Activated CD4-positive, alpha-beta T cell treated with anti-CD3 and anti-CD28 coated beads, Interleukin-2, amount 50 U/mL, for 24 hours (primary cell): ENCODE measurements at regions not wholly inside any gene's neighbourhood (a gene's known extent, or its start where the extent isn't known, plus 50 kb on each side); places are given as distances from the start of the nearest gene placed in this dataset.

Source experiments
- DNase-seq, 2 donors: peaks; one replicate each; pipeline ENCODE4 v3.0.0-alpha.2; 2020; ENCODE audit warnings: low read depth in 1 of 2, low spot score in 1 of 2

DNA sequence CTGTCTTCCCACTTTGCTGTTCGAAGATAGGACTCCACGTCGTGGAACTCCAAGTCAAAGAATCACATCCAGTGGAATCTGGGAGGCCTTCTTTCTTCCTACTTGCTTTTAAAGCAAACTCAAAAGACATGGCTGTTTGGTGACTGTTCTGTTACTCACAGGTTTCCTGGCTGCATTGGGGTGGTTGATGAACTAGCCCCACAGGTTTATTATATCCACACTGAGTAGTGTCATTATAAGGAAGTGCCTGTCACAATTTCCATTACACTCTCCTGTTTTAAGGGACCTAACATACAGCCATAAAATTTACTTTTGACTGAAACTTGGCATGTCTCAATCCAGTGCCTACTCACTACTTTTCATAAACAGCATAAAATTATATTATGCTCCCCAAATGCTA is 287.3 kb upstream of the SP4 start:
- DNase-seq: no peak

DNA sequence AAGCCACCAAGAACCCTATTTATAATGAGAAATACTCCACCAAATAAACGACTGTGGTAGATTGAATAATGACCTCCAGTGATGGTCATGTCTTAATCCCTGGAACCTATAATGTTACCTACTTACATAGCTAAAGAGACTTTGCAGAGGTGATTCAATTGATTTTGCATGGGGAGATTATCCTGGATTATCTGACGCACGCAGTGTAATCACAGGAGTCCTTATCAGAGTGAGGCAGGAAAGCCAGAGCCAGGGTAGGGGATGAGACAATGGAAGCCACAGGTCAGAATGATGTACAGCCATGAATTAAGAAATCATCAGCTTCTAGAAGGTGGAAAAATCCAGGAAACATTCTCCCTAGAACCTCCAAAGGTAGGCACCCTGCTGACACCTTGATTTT is 286.4 kb upstream of the SP4 start:
- DNase-seq: no peak

DNA sequence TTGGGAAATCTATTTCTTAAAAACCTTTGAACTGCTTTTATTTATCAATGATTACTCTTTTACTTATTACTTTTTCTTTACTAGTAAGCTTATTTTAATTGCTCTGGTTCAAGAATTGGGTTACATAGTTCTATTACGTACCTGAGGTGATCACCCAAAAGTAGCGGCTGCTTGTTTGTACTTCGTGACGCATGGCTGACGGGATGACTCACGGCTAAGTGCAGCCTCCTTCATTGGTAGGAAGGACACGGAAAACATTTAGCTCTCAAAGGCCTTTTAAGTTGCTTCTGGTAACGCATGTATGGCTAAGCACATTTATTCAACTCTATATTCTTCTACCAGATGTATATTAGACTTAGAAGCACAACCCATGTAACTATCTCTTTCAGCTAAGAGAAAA is 285.8 kb upstream of the SP4 start:
- no peak for DNase-seq

DNA sequence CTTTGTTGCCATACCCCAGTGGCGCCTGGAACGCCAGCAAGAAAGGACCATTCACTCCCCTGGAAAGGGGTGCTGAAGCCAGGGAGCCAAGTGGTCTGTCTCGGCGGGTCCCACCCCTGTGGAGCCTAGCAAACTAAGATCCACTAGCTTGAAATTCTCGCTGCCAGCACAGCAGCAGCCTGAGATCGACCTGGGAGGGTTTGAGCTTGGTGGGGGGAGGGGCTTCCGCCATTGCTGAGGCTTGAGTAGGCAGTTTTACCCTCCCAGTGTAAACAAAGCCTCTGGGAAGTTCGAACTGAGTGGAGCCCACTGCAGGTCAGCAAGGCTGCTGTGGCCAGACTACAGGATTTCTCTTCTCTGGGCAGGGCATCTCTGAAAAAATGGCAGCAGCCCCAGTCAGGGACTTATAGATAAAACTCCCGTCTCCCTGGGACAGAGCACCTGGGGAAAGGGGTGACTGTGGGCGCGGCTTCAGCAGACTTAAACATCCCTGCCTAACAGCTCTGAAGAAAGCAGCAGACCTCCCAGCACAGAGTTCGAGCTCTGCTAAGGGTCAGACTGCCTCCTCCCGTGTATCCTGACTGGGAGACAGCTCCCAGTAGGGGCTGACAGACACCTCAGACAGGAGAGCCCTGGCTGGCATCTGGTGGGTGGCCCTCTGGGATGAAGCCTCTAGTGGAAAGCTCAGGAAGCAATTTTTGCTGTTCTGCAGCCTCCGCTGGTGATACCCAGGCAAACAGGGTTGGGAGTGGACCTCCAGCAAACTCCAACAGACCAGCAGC is 281.1 kb upstream of the SP4 start:
- no peak for DNase-seq

DNA sequence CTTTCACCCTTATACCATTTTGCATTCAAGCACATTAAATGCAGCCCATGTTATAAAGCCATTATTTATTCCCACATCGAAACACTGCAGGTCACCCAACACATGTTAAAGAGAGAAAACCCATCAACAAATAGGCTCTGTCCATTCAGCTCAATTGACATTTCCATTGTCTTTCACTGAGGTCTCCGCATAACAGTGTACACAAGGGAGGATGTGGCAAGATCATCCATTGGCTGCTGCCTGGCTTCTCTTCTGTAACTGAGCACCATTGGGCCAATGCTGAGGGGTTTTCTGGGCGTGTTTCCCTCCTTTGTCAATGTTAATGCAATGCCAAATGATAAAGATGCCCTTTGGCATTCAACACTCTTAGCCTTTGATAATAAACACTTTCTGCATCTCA is 278.1 kb upstream of the SP4 start:
- DNase-seq: no peak

DNA sequence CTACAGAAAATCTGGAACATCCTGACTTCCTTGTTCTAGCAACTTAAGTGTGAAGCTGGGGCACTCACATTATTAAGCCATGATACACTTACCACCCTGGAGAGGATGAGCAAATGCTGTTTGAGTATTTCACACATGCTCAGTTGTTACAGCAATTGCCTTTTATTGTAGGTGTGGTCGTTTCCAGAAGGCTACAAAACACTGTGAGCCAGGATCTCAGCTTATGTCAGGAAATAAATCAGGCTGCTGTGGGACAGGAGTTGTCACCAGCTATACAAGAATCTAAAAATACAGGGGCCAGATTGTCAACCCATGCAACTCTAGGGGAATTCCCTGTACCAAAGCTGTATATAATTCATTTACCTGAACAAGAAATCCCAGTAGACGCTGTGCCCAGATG is 273.3 kb upstream of the SP4 start:
- no peak for DNase-seq

DNA sequence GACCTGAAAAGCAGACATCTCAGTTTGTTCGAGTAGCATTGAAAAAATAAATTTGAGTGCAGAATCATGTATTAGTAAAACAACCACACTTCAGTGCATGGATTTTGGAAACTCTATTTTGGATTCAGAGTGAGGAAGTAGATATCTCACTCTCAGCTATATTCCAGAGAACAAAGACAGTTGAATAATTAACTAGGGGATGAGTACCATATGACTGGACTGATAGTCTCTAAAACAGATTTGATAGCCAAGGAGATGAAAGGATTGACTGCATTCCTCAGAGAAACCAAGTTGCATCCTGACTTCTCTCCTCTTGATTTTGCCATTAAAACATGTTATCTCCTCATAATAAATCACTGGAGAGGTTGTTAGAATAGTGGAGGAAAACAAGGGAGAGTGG is 268.4 kb upstream of the SP4 start:
- DNase-seq: no peak

DNA sequence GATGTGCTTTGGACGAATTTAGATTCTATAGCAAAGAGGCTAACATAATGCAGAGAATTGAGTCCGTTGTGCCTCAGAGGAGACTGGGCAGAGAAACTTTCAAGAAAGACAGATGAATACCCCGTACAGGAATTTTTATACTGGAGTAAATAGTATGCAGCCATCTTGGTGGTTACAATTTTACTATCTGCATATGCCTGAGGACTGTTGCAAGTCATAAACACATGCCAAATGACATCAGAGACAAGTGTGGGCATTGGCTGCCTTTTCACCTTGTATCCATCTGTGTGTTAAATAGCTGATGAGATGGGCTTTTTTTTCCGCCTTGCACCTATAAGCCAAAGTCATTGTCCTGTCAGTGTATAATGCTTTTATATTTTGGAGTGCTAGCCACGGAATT is 267.5 kb upstream of the SP4 start:
- DNase-seq: no peak

DNA sequence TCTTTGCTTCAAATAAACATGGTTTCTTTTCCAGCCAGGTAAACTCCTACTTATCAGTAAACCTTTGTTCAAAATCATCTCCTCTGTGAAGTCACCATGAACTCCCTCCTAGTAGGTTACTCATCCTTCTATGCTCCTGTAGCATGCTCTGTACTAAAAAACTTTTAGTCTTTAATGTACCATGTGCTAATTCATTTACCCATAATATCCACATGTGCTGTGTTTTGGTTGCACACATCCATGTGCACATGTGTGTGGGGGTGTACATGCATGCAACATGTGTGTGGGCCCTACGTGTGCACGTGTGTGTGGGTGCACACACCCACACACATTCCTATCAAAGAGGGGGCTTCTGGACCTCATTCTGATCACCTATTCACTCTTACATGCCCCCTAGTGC is 259.9 kb upstream of the SP4 start:
- no peak for DNase-seq

DNA sequence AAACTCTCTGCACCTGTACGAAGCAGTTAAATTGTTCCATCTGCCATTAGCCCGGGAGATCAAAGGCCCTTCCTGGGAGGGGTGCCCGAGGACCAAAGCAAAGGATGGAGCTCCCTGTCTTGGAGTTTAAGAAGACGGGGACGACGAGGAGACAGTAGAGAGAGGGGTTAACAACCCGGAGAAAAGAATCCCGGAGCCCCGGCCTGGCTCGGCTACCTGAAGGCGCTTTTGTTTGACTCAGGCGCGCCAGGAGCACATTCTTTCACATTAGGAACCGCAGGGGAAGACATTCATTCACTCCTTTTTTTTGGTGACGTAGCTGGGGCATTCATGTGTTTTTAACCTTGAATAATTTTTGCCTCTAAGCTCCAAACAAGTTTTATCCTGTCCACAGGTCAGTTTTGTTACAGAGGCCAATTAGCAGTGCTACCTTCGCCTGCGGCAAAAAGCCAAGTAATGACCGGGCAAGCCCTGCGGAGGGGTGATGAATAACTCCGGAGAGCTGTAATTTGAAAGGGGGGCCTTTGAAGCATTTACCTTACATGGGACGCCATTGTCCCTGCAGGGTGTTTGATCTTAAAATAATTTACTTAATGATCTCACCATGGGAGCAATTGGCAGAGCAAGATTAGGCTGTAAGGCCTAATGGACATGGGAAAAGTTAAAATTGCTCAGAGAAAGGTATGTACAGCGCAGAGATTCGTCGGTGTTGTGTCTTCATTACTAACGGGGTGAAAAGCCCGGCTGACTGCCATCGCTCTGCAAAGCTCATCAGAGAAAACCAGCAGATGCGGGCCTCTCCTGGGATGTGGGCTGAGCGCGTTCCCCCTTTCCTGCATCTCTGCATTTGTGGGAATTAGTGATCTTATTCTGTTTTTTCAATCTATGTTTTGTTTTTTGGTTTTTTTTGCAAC is 258.0 kb upstream of the SP4 start:
- no peak for DNase-seq

DNA sequence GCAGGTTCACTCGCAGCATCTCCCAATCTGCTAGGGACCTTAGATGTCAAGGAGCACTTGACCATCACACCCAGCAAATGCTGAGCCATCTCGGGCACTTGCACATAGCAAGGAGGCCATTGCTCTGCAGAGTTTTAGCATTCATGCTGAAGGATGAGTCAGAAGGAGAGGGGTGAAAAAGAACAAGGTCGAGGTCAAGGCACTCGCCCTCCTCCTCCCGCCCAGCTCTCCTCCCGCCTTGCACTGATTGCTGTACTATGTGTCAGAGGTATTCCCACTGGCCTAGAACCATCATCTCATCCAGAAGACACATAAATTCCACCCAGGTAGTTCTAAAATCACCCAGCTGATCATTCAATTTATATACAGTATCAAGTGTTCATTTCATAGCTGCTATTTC is 255.1 kb upstream of the SP4 start:
- no peak for DNase-seq

DNA sequence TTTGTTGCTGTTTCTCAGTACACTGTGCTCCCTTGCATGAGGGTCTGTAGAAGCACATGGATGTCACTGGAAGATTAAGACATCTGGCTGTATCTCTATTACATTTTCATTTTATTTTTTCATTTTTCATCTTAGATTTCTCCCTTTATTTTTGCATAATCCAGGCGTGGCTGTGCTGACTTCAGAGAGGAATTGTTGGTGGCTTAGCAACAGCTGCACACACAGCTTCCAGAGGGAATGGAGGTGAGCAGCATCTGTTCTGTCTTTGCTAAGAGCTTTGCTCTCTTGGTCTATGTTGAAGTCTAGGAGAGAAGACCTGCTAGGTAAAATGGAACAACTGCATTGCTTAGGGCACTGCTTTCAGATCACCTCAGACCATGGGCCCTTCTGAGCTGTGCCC is 254.4 kb upstream of the SP4 start:
- DNase-seq: no peak

DNA sequence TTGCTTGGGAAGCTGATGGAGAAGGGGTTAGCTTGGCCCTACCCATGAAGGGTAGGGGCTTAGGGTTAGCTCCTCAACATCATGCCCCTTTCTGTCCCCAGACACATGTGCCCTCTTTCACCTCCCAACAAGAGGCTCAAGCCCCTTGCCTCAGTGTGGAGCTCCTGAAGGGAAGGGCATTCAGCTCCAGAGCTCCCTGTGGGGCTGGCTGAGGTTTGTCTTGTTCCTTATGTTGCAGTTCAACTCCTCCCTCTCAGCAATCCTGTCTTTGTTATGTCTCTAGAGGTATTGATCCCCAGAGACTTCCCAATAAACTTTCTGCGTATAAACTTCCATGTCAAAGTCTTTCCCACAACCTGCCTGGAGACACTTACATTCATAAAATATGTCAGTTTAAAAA is 252.2 kb upstream of the SP4 start:
- DNase-seq: no peak

DNA sequence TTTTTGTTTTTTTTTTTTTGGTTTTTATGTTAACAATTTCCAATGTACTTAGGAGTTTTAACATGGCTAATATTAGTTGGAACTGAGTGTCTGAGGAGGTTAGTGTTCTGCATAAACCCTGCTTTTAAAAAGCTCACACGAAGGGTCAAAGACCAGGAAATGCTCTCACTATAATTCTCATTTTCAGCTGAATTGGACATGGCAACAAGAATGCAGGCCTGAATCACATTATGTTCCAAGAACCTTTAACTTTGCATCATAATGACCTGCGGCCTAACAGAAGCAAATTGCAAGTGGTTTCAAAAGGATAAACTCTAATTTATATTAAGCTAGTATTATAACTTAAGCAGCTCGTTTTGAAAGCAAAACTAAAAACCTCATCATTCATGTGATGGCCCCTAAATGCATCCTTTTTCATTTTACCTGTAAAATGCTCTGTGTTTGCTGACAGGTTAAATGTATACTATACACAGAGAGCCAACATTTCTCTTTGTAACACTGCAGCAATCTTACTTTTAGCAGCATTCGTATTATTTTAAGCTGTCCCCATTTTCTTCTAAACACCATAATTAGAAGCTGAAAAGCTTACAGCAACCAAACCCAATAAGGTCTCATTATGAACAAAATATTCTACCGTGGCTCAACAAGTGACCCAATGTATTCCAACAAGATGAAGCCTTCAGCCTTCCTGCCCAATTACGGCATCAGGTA is 242.8 kb upstream of the SP4 start:
- DNase-seq: no peak

DNA sequence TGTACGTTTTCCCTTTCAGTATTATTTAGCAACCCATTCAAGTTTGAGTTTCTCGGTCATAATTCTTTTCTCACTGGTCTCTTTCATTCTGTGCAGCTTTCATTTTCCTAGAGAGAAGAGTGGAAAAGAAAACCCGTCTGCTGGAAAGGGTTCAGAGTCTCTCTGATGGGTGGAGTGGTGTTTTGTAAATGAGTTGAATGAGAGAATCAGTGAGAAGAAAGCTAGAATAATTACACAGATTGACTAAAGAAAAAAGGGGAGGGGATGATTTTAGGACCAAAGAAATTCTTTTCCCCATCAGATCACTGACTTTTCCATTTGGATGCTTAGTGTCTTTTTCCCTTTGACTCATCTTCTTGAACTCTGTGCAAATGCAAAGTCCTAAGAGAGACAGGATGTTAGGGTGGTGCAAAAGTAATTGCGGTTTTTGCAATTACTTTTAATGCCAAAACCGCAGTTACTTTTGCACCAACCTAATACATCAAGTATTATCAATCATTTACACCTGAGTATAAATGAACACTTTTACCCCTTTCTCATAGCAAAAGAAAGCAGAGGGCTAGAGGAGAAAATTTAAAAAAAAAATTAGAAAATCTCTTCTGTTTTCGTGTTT is 242.1 kb upstream of the SP4 start:
- no peak for DNase-seq

DNA sequence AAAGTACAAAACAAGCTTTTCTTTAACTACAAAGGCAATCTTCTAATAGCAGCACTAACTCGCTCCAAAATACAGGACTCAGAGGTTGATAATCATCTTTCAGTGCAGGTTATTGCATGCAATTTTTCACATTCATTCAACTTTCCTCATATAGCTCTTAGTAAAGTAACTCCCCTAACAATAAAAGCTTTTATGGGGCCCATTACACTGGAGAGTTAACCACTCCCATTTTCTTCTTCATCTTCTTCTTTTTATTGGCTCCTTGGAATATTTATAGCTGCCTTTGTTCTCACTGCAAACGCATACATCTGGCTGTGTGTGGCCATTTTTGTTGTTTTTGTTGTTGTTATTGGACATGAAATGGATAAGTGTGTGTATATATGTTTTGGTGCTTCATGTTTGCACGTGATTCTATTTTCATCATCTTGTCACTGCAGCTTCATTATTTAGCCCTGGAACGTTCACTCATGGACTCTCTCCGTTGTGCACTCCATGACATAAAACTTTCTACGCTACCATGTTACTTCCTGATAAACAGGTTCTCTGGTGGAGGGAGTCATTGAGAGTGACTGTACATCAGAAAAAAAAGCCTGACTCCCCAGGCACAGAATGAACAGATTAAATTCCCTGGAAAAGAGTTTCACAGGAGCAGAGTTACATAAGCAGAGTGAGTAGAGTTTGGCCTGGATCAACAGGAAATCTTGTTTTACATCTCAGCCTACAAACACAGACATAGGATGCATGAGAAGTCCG is 236.4 kb upstream of the SP4 start:
- no peak for DNase-seq

DNA sequence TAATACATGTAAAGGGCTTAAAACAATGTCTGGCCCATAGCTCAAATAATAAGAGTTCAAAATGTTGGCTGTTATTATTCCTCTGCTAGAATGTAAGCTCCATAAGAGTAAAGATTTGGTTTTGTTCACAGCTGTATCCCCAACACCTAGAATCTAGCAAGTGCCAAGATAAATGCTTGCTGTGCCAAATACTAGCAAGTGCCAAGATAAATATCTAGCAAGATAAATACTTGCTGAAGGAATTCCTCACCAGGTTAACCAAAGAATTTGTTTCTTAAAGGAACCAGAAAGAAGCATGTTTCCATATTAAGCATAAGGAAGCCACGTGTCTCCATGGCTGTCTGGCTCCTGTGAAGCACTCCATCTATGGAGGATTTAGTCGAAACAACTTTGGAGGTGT is 235.2 kb upstream of the SP4 start:
- DNase-seq: no peak

DNA sequence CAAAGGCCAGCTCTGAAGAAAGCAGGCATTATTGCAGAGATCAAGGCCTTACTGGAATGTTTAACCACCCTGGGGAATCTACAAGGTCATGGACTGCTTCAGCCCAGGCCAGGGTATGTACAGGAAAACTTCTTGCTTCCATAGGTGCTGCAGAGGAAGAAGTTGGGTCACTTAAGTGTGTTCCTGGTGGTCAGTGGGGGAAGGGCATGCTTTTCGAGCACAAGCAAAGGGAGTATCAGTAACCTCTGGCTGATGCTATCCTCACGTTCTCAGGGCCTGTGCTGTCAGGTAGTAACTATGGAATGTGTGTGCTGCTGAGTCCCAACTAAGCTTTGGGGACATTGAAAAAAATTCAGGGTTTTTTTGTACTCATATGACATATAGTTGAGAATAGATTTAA is 234.0 kb upstream of the SP4 start:
- no peak for DNase-seq

DNA sequence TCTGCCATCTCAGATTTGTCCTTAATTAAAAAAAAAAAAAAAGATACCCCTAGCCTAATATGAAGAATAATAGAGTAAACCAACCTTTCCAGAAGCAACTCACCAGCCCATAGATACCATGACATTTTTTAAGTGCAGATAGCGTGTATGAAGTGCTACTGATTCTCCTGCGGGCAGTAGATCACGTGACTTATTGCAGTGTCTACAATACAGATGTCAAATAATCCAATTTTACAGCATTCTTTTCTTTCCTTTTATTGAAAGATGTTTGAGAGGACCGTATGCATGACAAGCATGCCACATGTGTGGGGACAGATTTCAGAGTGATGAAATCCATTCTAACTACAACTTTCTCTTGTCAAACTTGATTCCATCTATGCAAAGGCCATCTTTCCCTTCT is 232.9 kb upstream of the SP4 start:
- DNase-seq: no peak

DNA sequence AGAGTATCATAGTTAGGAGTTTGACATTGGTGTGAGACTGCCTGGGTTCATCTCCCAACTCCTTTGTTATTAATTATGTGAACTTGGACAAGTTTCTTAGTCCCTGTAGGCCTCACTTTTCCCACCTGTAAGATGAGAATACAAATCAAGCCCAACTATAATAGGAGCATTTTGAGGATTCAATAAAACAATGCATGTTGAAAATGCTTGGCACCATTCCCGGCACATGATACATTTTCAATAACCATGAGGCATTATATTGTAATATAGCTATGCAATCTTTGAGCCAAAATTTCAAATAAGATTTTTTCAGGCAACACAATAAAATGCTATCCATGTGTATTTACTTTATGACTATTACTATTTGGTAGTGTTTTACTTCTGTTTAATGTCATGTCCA is 229.0 kb upstream of the SP4 start:
- no peak for DNase-seq

DNA sequence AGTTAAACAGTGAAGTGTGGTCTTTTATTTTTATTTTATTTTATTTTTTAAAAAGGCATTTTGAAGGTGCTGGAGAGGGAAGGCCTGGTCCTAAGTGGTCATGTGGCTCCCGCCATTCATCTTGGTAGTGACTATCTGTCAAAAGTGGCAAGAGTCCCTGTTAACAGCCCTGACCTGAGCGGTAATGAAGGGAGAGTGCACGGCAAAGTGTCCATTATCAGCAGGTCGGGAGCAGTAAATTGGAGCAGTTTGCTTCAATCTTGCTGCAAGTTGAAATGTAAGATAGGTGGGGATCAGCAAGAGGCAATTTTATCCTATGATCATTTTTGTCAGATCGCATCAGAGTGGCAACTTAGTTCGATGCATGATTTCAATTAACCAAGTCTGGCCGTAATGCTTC is 227.4 kb upstream of the SP4 start:
- DNase-seq: no peak
